ES-I3 (cell line): ENCODE measurements at regions not wholly inside any gene's neighbourhood (a gene's known extent, or its start where the extent isn't known, plus 50 kb on each side); places are given as distances from the start of the nearest gene placed in this dataset.
"Not testable (repeated sequence)": the region's sequence is repeated elsewhere in the genome, so short reads cannot be mapped to it uniquely, and the experiment has no call there.

Source experiments
- H3K36me3 ChIP-seq: 2 replicates; pipeline ENCODE4 v1.6.1; 2013; ENCODE audit warnings: mild to moderate bottlenecking, low read length, control low read depth, moderate library complexity; ENCODE audit not compliant: insufficient read depth
- H3K4me1 ChIP-seq: 2 replicates; pipeline ENCODE4 v1.6.1; 2013; ENCODE audit warnings: mild to moderate bottlenecking, control low read depth, low read length; ENCODE audit not compliant: insufficient read depth
- H3K9ac ChIP-seq: 2 replicates; pipeline ENCODE4 v1.6.1; 2013; ENCODE audit warnings: low read depth, mild to moderate bottlenecking, low read length, moderate library complexity
- H3K9me3 ChIP-seq: 2 replicates; pipeline ENCODE4 v1.6.1; 2013; ENCODE audit warnings: mild to moderate bottlenecking, low read length, moderate library complexity; ENCODE audit not compliant: control insufficient read depth, insufficient read depth

DNA sequence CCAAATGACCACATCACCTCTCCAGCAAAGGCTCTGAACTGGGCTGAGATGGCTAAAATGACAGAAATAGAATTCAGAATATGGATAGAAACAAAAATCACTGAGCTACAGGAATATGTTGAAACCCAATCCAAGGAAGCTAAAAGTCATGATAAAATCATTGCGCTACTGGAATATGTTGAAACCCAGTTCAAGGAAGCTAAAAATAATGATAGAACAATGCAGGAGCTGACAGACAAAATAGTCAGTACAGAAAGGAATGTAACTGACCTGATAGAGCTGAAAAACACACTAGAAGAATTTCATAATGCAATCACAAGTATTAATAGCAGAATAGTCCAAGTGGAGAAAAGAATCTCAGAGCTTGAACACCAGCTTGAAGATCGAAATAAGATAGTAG lies 394.9 kb upstream of the GRAMD2B start:
- H3K36me3 ChIP-seq, result no peaks in the 10 kb centered on the region
- H3K9ac ChIP-seq, result no peak overlapping the region
- no peaks in the 10 kb centered on the region; the same call in 1 of the 2 replicates for H3K9me3 ChIP-seq
- H3K4me1 ChIP-seq, result no peaks in the 10 kb centered on the region

DNA sequence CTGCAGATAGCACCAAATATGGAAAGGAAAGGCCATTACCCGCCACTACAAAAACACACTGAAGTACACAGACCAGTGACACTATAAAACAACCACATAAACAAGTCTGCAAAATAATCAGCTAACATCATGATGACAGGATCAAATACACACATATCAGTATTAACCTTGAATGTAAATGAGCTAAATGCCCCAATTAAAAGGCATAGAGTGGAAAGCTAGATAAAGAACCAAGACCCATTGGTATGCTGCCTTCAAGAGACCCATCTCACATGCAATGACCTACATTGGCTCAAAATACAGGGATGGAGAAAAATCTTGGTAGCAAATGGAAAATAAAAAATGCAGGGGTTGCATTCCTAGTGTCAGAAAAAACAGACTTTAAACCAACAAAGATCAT lies 393.9 kb upstream of the GRAMD2B start:
- H3K9me3 ChIP-seq, H3K9ac ChIP-seq, H3K36me3 ChIP-seq, H3K4me1 ChIP-seq: not testable (repeated sequence)

DNA sequence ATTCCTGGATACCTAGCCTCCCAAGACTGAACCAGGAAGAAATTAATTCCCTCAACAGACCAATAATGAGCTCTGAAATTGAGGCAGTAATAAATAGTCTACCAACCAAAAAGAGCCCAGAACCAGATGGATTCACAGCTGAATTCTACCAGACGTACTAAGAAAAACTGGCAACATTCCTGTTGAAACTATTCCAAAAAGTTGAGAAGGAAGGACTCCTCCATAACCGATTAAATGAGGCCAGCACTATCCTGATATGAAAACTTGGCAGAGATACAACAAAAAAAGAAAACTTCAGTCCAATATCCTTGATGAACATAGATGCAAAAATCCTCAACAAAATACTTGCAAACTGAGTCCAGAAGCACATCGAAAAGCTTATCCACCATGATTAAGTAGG lies 392.5 kb upstream of the GRAMD2B start:
- peaks cover 2% of the 10 kb centered on the region; the same call in 1 of the 2 replicates for H3K9me3 ChIP-seq
- no peak overlapping the region for H3K9ac ChIP-seq
- no peaks in the 10 kb centered on the region for H3K4me1 ChIP-seq
- H3K36me3 ChIP-seq, result no peaks in the 10 kb centered on the region

DNA sequence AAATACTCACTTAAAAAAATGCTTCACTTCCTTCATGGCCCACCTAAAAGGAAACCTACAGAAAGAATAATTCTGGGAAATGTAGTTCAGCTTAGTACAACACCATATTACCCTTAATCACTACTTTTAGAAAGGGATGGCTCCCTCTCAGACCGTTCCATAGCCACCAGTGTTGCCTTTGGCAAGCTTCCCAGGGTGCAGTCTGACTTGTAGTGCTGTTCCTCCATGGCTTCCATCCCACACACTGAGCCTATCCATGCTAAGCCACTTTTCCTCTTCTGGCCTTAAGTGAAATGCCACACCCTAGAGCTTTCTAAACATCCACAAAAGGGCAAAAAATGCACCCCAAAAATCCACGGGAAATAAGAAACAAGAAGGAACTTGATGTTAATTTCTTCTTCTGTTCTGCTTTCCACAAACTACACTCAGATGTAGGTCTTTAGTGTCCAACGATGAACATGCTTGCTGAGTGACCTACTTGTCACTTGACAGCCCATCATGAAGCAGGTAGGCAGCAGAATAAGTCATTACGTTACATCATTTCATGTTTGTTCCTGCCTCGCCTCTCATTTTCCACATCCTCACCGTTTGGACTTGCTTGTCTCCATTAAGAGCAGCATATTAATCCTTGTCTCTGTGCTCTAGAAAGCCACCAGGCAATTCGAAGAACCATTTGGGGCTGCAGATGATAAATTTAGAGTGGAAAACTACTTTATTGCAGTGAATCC lies 391.1 kb upstream of the GRAMD2B start:
- H3K36me3 ChIP-seq, result no peaks in the 10 kb centered on the region
- H3K9ac ChIP-seq, result no peak overlapping the region
- no peaks in the 10 kb centered on the region for H3K4me1 ChIP-seq
- peaks cover 2% of the 10 kb centered on the region; the same call in 1 of the 2 replicates for H3K9me3 ChIP-seq

DNA sequence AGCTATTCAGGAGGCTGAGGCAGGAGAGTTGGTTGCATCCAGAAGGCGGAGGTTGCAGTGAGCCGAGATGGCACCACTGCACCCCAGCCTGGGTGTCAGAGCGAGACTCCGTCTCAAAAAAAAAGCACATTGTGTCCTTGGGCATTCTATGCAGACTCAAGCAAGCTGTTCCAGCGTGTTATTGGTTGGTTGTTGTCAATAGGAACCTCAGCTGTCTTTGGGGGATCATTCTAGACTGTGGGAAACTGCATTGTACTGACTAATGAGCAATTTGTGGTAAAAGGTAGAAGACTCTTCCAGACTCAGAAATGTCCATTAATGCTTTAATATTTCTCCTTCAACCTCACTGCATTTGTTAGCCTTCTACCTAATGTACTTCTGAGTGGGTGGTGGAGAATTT lies 379.5 kb upstream of the GRAMD2B start:
- H3K9ac ChIP-seq, result no peak overlapping the region
- H3K9me3 ChIP-seq, result no peaks in the 10 kb centered on the region; the same call in 1 of the 2 replicates
- H3K36me3 ChIP-seq, result no peaks in the 10 kb centered on the region
- H3K4me1 ChIP-seq, result peaks cover 16% of the 10 kb centered on the region; the same call in 1 of the 2 replicates

DNA sequence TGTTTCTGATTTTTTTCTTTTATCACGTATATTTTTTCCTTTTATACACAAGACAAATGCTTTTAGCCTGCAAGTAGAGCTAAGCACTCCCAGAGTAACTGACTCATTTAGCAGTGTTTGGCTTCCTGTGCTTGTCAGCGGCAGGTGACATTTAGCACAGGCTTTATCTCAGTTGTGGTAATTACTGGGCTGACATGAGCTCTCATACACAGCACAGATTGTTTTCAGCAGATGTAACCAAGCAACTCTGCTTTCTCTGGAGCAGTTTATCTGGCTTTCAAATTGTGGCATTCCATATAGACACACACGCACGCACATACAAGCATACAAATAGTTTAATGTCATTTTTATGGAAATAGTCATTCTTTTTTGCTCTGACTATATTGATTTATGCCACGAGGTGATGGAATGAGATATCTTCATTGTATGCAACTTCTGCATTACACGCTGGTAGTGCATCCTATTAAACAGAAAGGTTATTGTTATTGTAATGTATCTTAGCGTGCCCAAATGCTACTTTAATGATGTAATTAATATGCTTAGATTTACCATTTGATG lies 379.0 kb upstream of the GRAMD2B start:
- Histone ChIP-seq H3K9me3 (no peaks in the 10 kb centered on the region), H3K4me1 (peaks cover 11% of the 10 kb centered on the region; the same call in 1 of the 2 replicates), H3K36me3 (no peaks in the 10 kb centered on the region), H3K9ac (no peak overlapping the region)

DNA sequence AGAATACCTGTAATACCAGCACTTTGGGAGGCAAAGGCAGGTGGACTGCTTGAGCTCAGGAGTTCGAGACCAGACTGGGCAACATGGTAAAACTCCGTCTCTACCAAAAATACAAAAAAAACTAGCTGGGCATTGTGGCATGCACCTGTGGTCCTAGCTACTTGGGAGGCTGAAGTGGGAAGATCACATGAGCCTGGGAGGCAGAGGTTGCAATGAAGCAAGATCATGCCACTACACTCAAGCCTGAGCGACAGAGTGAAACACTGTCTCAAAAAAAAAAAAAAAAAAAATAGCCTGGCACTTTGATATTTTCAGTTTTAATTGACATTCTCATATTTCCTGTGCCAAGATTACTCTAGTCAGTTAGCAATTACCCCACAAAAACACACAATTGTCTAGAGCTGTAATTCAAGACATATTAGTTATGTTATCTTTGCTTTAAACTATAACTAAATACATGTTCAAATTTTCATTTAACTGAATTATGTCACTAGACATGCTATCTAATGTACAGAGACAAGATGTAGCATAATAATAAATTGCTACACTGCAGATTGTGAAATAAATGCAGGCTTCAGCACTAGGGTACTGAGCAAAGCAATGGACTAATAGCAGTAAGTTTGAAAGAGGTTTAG lies 378.2 kb upstream of the GRAMD2B start:
- Histone ChIP-seq H3K9ac (no peak overlapping the region), H3K36me3 (no peaks in the 10 kb centered on the region)

DNA sequence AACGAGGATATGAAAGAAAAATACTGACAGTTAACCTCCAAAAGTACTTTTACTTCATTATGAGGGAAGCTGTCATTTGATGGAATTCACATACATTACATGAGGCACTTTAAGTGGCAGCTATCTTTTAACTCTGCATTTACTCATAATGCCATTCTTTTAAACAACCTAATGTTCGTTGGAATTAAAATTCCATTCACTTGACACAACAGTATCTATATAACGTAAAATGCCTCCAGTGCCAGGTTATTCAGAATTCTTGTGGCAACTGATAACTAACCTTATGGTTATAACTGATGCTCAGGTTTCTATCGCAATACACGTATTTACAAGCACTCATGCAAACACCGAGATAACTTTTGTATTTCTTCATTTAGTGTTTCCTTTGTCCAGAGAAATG lies 376.9 kb upstream of the GRAMD2B start:
- no peak overlapping the region for H3K9ac ChIP-seq
- H3K36me3 ChIP-seq, result no peaks in the 10 kb centered on the region
- H3K9me3 ChIP-seq, result no peaks in the 10 kb centered on the region
- peaks cover 11% of the 10 kb centered on the region; the same call in 1 of the 2 replicates for H3K4me1 ChIP-seq

More for the DNA sequence above, 378.2 kb upstream of the GRAMD2B start:
- H3K9me3 ChIP-seq, result no peaks in the 10 kb centered on the region
- peaks cover 11% of the 10 kb centered on the region; the same call in 1 of the 2 replicates for H3K4me1 ChIP-seq

DNA sequence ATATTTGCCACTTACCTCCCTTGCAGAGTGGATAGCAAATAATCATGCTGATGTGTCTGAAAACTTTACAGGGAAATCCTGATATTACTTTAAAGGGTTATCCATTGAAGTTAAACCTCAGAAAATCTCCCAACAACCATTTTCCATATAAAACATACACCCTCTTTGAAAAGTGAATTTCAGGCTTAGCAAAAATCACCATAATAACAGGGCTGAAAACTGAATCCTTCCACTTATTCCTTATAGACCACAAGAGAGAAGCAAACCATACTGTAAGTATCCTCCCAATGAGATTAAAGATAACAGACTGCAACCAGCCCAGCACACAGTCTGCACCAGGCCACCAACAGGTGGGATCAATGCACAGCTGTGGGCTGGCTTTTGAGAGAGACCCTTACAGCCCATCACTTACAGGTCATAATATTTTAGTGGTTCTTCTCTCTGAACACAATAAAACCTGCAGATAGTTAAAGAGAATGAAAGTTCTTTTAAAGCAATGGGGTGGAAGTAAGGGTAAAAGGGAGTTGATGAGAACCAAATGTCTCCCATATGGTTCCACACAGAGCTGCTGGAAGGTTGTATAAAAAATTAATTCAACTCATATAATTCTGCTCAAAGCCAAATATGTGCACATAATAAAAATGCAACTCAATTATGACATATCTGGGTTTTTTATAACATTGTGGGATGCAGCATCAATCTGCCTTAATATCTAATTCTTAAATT lies 376.2 kb upstream of the GRAMD2B start:
- H3K4me1 ChIP-seq, result peaks cover 11% of the 10 kb centered on the region; the same call in 1 of the 2 replicates
- no peaks in the 10 kb centered on the region for H3K9me3 ChIP-seq
- H3K36me3 ChIP-seq, result no peaks in the 10 kb centered on the region
- no peak overlapping the region for H3K9ac ChIP-seq

DNA sequence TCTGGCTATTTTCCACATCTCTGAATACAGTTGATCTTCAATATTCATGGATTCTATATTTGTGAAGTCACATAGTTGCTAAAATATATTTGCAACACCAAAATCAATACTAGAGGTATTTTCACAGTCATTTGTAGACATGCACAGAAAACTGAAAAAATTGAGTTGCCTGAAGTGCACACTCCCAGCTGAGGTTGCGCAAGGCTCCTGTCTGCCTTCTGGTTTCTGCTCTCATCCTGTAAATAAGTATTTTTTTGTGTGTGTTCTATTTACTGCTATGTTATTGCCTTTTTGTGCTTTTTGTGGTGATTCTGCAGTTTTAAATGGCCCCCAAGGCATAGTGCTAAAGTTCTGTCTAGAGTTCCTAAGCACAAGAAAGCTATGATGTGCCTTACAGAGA lies 371.1 kb upstream of the GRAMD2B start:
- peaks cover 23% of the 10 kb centered on the region for H3K4me1 ChIP-seq
- H3K36me3 ChIP-seq, result no peaks in the 10 kb centered on the region

DNA sequence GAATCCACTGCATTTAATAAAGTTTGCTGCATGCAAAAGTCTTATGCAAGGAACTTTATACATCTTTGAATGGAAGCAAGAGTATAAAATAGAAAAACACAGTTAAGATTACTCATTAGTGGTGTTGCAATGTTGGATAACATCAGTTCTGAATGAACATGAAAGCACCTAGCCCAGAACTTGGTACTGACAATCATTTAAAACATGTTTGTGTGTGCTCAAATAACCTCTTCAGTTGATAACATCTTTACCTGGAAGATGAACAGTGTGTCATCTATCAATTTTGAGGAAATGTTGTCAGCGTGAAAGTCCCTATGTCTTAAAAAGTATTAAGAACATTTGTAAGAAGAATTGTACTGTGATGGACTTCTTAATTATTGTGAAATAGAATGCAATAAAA lies 370.4 kb upstream of the GRAMD2B start:
- H3K4me1 ChIP-seq, result peaks cover 25% of the 10 kb centered on the region
- no peak overlapping the region for H3K9ac ChIP-seq
- no peaks in the 10 kb centered on the region for H3K9me3 ChIP-seq
- no peaks in the 10 kb centered on the region for H3K36me3 ChIP-seq

More for the DNA sequence above, 371.1 kb upstream of the GRAMD2B start:
- no peak overlapping the region for H3K9ac ChIP-seq
- no peaks in the 10 kb centered on the region for H3K9me3 ChIP-seq

DNA sequence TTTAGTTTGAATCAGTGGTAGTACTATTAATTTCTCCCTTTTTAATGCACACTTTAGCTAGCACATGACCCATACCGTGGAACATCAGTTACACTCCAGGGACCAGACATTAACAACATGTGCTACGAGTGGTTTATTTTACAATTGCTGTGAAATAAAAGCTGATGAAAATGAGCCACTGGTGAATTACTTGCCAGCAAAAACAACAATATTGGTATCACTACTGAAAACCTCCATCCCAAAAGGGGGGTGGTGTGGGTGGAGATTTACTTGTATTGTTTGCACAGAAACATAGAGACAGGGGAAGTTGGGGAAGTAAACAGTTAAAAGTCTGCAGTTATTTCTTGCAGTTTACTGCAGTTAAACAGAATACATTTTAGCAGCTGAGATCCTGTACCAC lies 369.6 kb upstream of the GRAMD2B start:
- H3K4me1 ChIP-seq, result peaks cover 29% of the 10 kb centered on the region
- no peaks in the 10 kb centered on the region; the same call in 1 of the 2 replicates for H3K9me3 ChIP-seq
- no peaks in the 10 kb centered on the region for H3K36me3 ChIP-seq
- no peak overlapping the region for H3K9ac ChIP-seq

DNA sequence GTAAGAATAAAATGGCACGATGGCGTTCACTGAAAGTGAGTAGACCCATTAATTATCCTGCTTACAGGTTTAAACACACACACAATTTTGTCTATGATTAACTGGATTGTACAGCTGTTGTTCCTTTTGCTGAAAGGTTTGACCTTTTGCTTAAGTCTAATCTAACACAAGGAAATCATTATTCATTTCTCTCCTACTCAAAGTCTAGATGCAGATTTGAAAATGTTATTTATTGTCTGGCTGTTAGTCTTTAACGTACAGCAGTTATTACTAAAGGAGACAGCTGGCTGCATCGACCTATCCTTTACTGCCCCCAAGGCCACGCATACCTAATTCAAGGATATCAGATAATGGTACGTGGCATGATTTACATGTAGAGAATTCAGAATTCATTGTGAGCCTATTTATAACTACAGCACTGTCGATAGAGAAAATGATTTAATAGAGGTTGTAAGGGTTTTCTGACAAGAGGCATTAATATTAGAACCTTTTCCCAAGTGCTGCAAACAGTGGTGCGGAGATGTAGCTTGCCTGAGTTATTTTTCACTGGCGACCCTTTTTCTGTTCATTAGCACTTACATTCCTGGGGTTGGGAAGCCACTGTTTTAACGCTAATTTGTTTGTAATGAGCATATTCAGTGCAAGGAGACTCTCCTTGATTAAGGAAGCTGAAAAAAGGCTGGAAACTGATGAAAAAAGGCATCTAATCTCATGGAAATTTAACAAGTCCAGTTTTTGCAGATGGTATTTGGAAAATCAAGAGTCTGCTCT lies 368.4 kb upstream of the GRAMD2B start:
- Histone ChIP-seq H3K9me3 (no peaks in the 10 kb centered on the region; the same call in 1 of the 2 replicates), H3K4me1 (peaks cover 29% of the 10 kb centered on the region), H3K9ac (0 out of 2 replicates have a peak overlapping the region, but pooled peaks have one; percentile 6), H3K36me3 (no peaks in the 10 kb centered on the region)

DNA sequence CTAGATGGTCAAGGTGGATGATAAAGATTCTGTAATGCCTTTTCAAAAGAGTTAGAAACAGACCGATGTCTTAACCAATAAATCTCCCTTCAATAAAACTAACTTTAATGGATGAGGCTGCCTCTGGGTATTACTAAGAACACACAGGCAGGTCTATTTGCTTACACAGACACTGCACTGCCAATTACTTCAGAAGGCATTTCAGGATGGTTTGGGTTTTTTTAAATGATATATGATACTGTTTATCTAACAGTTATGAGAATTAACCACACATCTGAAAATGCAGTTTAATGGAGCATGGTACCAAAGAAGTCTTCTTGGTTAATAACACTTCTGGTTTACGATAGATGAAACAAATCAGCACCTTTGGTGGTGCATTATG lies 367.9 kb upstream of the GRAMD2B start:
- H3K9ac ChIP-seq, result 0 out of 2 replicates have a peak overlapping the region, but pooled peaks have one; percentile 6
- H3K9me3 ChIP-seq, result no peaks in the 10 kb centered on the region; the same call in 1 of the 2 replicates
- H3K36me3 ChIP-seq, result no peaks in the 10 kb centered on the region
- H3K4me1 ChIP-seq, result peaks cover 29% of the 10 kb centered on the region
